Transverse colon (tissue), 4 donors: ENCODE measurements at regions not wholly inside any gene's neighbourhood (a gene's known extent, or its start where the extent isn't known, plus 50 kb on each side); places are given as distances from the start of the nearest gene placed in this dataset.
A peak's percentile ranks its signal among the peaks of the same experiment; 100 is the strongest.

ENCODE experiments used
- DNase-seq: peaks from one replicate; pipeline ENCODE4 v3.0.0-alpha.2; 2019
- H3K27ac ChIP-seq, 4 donors: fragments of 200-600 bp; sonication (generic); 2 replicates each; pipeline ENCODE4 v1.5.1; 2016 to 2018; ENCODE audit warnings: inconsistent platforms in 4 of 4
- H3K27me3 ChIP-seq: fragments of 200-600 bp; sonication (generic); 2 replicates; pipeline ENCODE4 v1.5.1; 2017; ENCODE audit warnings: inconsistent platforms
- H3K36me3 ChIP-seq, 4 donors: fragments of 200-600 bp; sonication (generic); 2 replicates each; pipeline ENCODE4 v1.5.1; 2017 to 2019; ENCODE audit warnings: inconsistent platforms in 4 of 4
- H3K4me1 ChIP-seq, 4 donors: fragments of 200-600 bp; sonication (generic); 2 replicates each; pipeline ENCODE4 v1.5.1; 2017 to 2020; ENCODE audit warnings: inconsistent platforms in 4 of 4
- H3K4me3 ChIP-seq, 4 donors: fragments of 200-600 bp; sonication (generic); 1 replicate in 1 of 4; 2 replicates in 3 of 4; pipeline versions ENCODE4 v1.5.1 to v1.6.1; 2017 to 2019; ENCODE audit warnings: inconsistent platforms in 4 of 4
- H3K9me3 ChIP-seq, 2 donors: fragments of 200-600 bp; sonication (generic); 2 replicates each; pipeline ENCODE4 v1.5.1; 2017 to 2019; ENCODE audit warnings: inconsistent platforms in 2 of 2
- EP300 ChIP-seq: sonication (generic); formaldehyde crosslinking; IDR thresholded peaks from one replicate; pipeline ENCODE4 v1.6.1; 2017; ENCODE audit warnings: antibody characterized with exemption, low read depth
- POLR2A ChIP-seq: fragments of 450-650 bp; IDR thresholded peaks from one replicate; pipeline ENCODE4 v1.6.1; 2016; ENCODE audit warnings: antibody characterized with exemption, mild to moderate bottlenecking, moderate library complexity
- POLR2AphosphoS5 ChIP-seq, 3 donors: sonication (generic); formaldehyde crosslinking; IDR thresholded peaks; one replicate each; pipeline ENCODE4 v1.6.1; 2016; ENCODE audit warnings: antibody characterized with exemption in 3 of 3
- WGBS, 2 donors: methylation state at CpG; one replicate each; pipeline ENCODE4 v1.1.5; 2018; ENCODE audit warnings: low coverage in 1 of 2; 5-methylcytosine and 5-hydroxymethylcytosine counted together
- in situ Hi-C, 4 donors: fragments of 200-750 bp; cut with MboI; loops; one replicate each; pipeline versions ENCODE4 v1.15.0 to v1.15.1; 2017; ENCODE audit warnings: low sequenced_read_pairs in 3 of 4, low pct_ligation_motif_present in 1 of 4, low pct_unique_long_range_greater_than_20kb in 1 of 4
- intact Hi-C: fragments of 100-400 bp; cut with DNase I; formaldehyde crosslinking; loops from one replicate; pipeline ENCODE4 v1.15.1; 2023; ENCODE audit warnings: low total_unique reads
- TF ChIP-seq, protein P1 (sequence below), 5 experiments: fragments of 200-600 bp in 3 of 5; fragments of 450-650 bp in 2 of 5; sonication (generic) in 3 of 5; IDR thresholded peaks; 1 replicate in 2 of 5; 2 replicates in 3 of 5; pipeline ENCODE4 v1.5.1; 2016 to 2017; ENCODE audit warnings: antibody characterized with exemption in 5 of 5, inconsistent platforms in 3 of 5, mild to moderate bottlenecking in 2 of 5, moderate library complexity in 1 of 5

GRCh38 chr6:54991761-54992330 is 145.3 kb downstream of the FAM83B start:
- Histone ChIP-seq H3K27ac (no peak overlapping the region), H3K27me3 (no peaks in the 10 kb centered on the region), H3K4me1 (peaks cover 0 to 18% (median 5%) of the 10 kb centered on the region in 4 donors), H3K9me3 (no peaks in the 10 kb centered on the region), H3K36me3 (no peaks in the 10 kb centered on the region), H3K4me3 (no peak overlapping the region)
- WGBS, 2 donors: 86% methylated on average over 1 of the region's 1 CpG; no CpG with 5 or more reads in 1 of the 2 donors
- in situ Hi-C loops (no loop called here), intact Hi-C loops (no loop called here)
- TF ChIP-seq, protein P1, sequence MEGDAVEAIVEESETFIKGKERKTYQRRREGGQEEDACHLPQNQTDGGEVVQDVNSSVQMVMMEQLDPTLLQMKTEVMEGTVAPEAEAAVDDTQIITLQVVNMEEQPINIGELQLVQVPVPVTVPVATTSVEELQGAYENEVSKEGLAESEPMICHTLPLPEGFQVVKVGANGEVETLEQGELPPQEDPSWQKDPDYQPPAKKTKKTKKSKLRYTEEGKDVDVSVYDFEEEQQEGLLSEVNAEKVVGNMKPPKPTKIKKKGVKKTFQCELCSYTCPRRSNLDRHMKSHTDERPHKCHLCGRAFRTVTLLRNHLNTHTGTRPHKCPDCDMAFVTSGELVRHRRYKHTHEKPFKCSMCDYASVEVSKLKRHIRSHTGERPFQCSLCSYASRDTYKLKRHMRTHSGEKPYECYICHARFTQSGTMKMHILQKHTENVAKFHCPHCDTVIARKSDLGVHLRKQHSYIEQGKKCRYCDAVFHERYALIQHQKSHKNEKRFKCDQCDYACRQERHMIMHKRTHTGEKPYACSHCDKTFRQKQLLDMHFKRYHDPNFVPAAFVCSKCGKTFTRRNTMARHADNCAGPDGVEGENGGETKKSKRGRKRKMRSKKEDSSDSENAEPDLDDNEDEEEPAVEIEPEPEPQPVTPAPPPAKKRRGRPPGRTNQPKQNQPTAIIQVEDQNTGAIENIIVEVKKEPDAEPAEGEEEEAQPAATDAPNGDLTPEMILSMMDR (IDR thresholded peaks at IDR 0.05): no peak
- TF ChIP-seq POLR2AphosphoS5 (IDR thresholded peaks at IDR 0.05): no peak
- TF ChIP-seq POLR2A: no peak
- TF ChIP-seq EP300: no peak
- DNase-seq: no peak

DNA sequence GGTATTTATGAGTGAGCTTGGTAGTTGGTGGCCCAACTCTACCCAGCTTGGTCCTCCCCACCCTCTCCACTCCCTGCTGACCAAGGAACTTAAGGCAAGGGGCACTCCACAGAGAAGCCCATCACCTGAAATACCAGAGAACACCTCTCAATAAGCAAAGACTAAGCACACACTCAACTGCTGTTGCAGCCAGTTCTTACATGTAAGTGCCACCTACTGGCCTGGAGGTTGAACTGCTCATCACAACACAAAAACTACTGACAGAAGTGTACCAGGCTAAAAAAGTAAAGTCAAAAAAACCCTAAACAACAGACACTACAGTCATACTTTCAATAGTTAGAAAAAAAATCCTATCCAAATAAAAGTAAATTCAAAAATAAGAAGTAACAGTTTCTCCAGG is 146.2 kb downstream of the FAM83B start:
- Histone ChIP-seq H3K9me3 (no peaks in the 10 kb centered on the region), H3K27me3 (no peaks in the 10 kb centered on the region), H3K27ac (no peak overlapping the region), H3K4me1 (peaks cover 0 to 18% (median 5%) of the 10 kb centered on the region in 4 donors), H3K36me3 (no peaks in the 10 kb centered on the region), H3K4me3 (no peak overlapping the region)
- no peak for TF ChIP-seq POLR2A
- TF ChIP-seq, protein P1 (IDR thresholded peaks at IDR 0.05): peak in 3 of 5 experiments; percentile 8 to 16 (median 14)
- no peak for TF ChIP-seq EP300
- DNase-seq: no peak
- in situ Hi-C loops: no loop called here
- intact Hi-C loops: no loop called here

- no peak for DNase-seq
- 67 to 80% methylated on average over 4 of the region's 4 CpGs for WGBS, 2 donors
- Histone ChIP-seq H3K27me3 (no peaks in the 10 kb centered on the region), H3K27ac (peak overlapping the region in 2 of 4 donors; percentile 48 to 61), H3K4me1 (peaks cover 0 to 18% (median 3%) of the 10 kb centered on the region in 4 donors), H3K9me3 (no peaks in the 10 kb centered on the region), H3K4me3 (no peak overlapping the region), H3K36me3 (no peaks in the 10 kb centered on the region)
- in situ Hi-C loops (no loop called here), intact Hi-C loops (no loop called here)
- TF ChIP-seq EP300 (no peak), POLR2AphosphoS5 (IDR thresholded peaks at IDR 0.05) (no peak), POLR2A (no peak)
- TF ChIP-seq, protein P1 (IDR thresholded peaks at IDR 0.05): no peak
Observed at GRCh38 chr6:54993294-54993693, 146.7 kb downstream of the FAM83B start.

- no peak for DNase-seq
- H3K27ac ChIP-seq: peak overlapping the region in 3 of 4 donors; percentile 48 to 61 (median 49)
- intact Hi-C loops (no loop called here), in situ Hi-C loops (no loop called here)
- no peaks in the 10 kb centered on the region for H3K36me3 ChIP-seq
- peaks cover 0 to 15% (median 2%) of the 10 kb centered on the region in 4 donors for H3K4me1 ChIP-seq
- WGBS, 2 donors: 20 to 67% methylated on average over 2 of the region's 2 CpGs
- no peaks in the 10 kb centered on the region for H3K9me3 ChIP-seq
- no peak for TF ChIP-seq EP300
- TF ChIP-seq, protein P1 (IDR thresholded peaks at IDR 0.05): no peak
- TF ChIP-seq POLR2AphosphoS5 (IDR thresholded peaks at IDR 0.05): no peak
- no peak for TF ChIP-seq POLR2A
- no peaks in the 10 kb centered on the region for H3K27me3 ChIP-seq
- no peak overlapping the region for H3K4me3 ChIP-seq
Observed at GRCh38 chr6:54993948-54994347, 147.4 kb downstream of the FAM83B start.
